ENCODE measurements at regions not wholly inside any gene's neighbourhood (a gene's known extent, or its start where the extent isn't known, plus 50 kb on each side); places are given as distances from the start of the nearest gene placed in this dataset.

DNA sequence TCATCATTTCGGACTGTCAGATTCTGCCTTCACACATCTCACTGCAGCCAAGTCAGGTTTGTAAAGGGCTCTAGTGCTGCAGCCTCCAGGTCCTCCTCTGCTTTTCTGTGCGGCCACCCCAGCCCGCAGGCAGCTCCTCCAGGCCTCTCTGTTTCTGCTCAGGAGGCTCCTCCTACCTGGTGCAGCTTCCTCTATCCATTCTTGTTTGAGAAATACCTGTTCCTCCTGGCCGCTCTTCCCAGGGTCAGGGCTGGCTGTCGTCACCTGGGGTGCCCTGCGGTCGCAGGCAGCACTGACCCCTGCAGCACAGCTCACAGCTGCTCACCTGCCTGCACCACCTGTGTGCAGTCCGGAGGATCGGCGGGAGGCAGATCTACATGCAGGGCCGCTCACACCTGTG lies 387.7 kb upstream of the IRX4 start:
- Histone ChIP-seq H3K4ac (replicated peaks; ENCODE audit: insufficient read length, low read depth, low read length) (no peak overlapping the region), H2BK120ac (replicated peaks; ENCODE audit: low read depth, low read length) (no peak overlapping the region)

More for the DNA sequence above, 387.7 kb upstream of the IRX4 start:
- Histone ChIP-seq H3K27ac (ENCODE audit: low read depth, low read length) (no peak overlapping the region), H2BK12ac (ENCODE audit: low read depth, low read length) (no peak overlapping the region), H3K23me2 (ENCODE audit: low read depth, low read length) (no peaks in the 10 kb centered on the region), H3K4me1 (replicated peaks in 1 of 4; ENCODE audit: control insufficient read depth in 3 of 4, insufficient read depth in 4 of 4, low read length in 3 of 4) (peaks cover 0 to 4% (median 0%) of the 10 kb centered on the region in 4 experiments; a peak in 1 of 7 replicates), H2BK15ac (ENCODE audit: low read length) (no peak overlapping the region), H2AFZ (ENCODE audit: low read length) (no peak overlapping the region), H3K4me3 (ENCODE audit: extremely low read depth in 1 of 4, insufficient read depth in 2 of 4, low read depth in 3 of 4, low read length in 4 of 4) (no peak overlapping the region), H4K91ac (replicated peaks; ENCODE audit: insufficient read length, low read length) (no peak overlapping the region), H3K56ac (replicated peaks; ENCODE audit: insufficient read length, low read depth, low read length) (no peak overlapping the region), H4K8ac (ENCODE audit: extremely low read depth, insufficient read depth, low read length) (no peak overlapping the region; the same call in 1 of the 2 replicates), H3K18ac (ENCODE audit: extremely low read depth, low read length) (no peak overlapping the region), H3K4me2 (ENCODE audit: insufficient read depth in 1 of 2, low read depth in 2 of 2, low read length in 2 of 2) (no peak overlapping the region), H4K5ac (ENCODE audit: insufficient read length, low read depth, low read length) (no peak overlapping the region), H3K79me2 (ENCODE audit: control insufficient read depth in 1 of 2, insufficient read depth in 2 of 2, low read length in 2 of 2) (no peaks in the 10 kb centered on the region), H3K36me3 (ENCODE audit: control insufficient read depth in 2 of 4, insufficient read depth in 4 of 4, low read length in 3 of 4) (no peaks in the 10 kb centered on the region), H3K23ac (ENCODE audit: insufficient read length) (no peak overlapping the region), H3K79me1 (ENCODE audit: low read depth, low read length) (no peaks in the 10 kb centered on the region), H2BK20ac (ENCODE audit: low read length) (no peak overlapping the region), H3K9ac (replicated peaks in 1 of 4; ENCODE audit: extremely low read depth in 1 of 4, low read depth in 3 of 4, low read length in 3 of 4) (no peak overlapping the region), H3K14ac (ENCODE audit: insufficient read length) (no peak overlapping the region), H3K9me3 (ENCODE audit: insufficient read depth in 2 of 2, low read depth in 1 of 2, low read length in 1 of 2) (no peaks in the 10 kb centered on the region; a peak in 1 of 4 replicates), H2AK5ac (ENCODE audit: low read depth, low read length) (no peak overlapping the region), H2BK5ac (ENCODE audit: low read depth, low read length) (no peak overlapping the region), H4K20me1 (replicated peaks in 1 of 2; ENCODE audit: control insufficient read depth in 1 of 2, insufficient read depth in 2 of 2, low read length in 2 of 2) (no peaks in the 10 kb centered on the region), H3K27me3 (replicated peaks in 1 of 4; ENCODE audit: control insufficient read depth in 3 of 4, extremely low read depth in 1 of 4, insufficient read depth in 3 of 4, low read length in 3 of 4) (no peaks in the 10 kb centered on the region)
- CTCF ChIA-PET (ENCODE audit: partially characterized antibody): interaction anchor here (0.7 kb wide), 1 partner anchor 38 kb away, joined by 4 read pairs; no protein-coding TSS in a partner anchor
- TF ChIP-seq SP1 (IDR thresholded peaks at IDR 0.05; ENCODE audit: low read depth, low read length) (no peak), POU5F1 (IDR thresholded peaks at IDR 0.05; ENCODE audit: low read depth, low read length) (no peak), TAF7 (optimal IDR thresholded peaks at IDR 0.05; ENCODE audit: borderline replicate concordance, low read depth, low read length) (no peak), GTF2F1 (IDR thresholded peaks at IDR 0.05; ENCODE audit: borderline replicate concordance, low read depth, low read length) (no peak), BCL11A (IDR thresholded peaks at IDR 0.05; ENCODE audit: low read depth in 2 of 2, low read length in 2 of 2) (no peak), POLR2A (IDR thresholded peaks at IDR 0.05; ENCODE audit: control extremely low read depth in 1 of 2, low read depth in 2 of 2, low read length in 2 of 2) (no peak), SUZ12 (IDR thresholded peaks at IDR 0.05; ENCODE audit: low read length) (no peak), RAD21 (IDR thresholded peaks at IDR 0.05 in 1 of 2, conservative IDR thresholded peaks at IDR 0.05 in 1 of 2; ENCODE audit: low read depth in 2 of 2, low read length in 2 of 2) (peak in 1 of 2 experiments; percentile 25; a peak in 2 of 4 replicates)
- TF ChIP-seq, protein P1, sequence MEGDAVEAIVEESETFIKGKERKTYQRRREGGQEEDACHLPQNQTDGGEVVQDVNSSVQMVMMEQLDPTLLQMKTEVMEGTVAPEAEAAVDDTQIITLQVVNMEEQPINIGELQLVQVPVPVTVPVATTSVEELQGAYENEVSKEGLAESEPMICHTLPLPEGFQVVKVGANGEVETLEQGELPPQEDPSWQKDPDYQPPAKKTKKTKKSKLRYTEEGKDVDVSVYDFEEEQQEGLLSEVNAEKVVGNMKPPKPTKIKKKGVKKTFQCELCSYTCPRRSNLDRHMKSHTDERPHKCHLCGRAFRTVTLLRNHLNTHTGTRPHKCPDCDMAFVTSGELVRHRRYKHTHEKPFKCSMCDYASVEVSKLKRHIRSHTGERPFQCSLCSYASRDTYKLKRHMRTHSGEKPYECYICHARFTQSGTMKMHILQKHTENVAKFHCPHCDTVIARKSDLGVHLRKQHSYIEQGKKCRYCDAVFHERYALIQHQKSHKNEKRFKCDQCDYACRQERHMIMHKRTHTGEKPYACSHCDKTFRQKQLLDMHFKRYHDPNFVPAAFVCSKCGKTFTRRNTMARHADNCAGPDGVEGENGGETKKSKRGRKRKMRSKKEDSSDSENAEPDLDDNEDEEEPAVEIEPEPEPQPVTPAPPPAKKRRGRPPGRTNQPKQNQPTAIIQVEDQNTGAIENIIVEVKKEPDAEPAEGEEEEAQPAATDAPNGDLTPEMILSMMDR (IDR thresholded peaks at IDR 0.05; ENCODE audit: control extremely low read depth in 1 of 3, insufficient read depth in 1 of 3, low read depth in 1 of 3, low read length in 3 of 3): peak in 1 of 3 experiments; percentile 16; a peak in 1 of 4 replicates
- POLR2A ChIA-PET (ENCODE audit: partially characterized antibody): no interaction called here
- no peak for FAIRE-seq
- DNase-seq (ENCODE audit: low read depth in 1 of 2, low spot score in 2 of 2): no peak
- WGBS, 2 experiments (ENCODE audit: extremely low coverage in 1 of 2, insufficient coverage in 1 of 2, insufficient read length in 1 of 2, insufficient replicate concordance in 2 of 2, low coverage in 1 of 2, low lambda C conversion rate in 2 of 2, missing lambda C conversion rate in 1 of 2): 85% methylated on average over 11 of the region's 11 CpGs; no CpG with 5 or more reads in 1 of the 2 experiments

Measured in H1 (cell line).